LNCaP clone FGC (cell line): ENCODE measurements at regions not wholly inside any gene's neighbourhood (a gene's known extent, or its start where the extent isn't known, plus 50 kb on each side); places are given as distances from the start of the nearest gene placed in this dataset.

ENCODE experiments used
- DNase-seq: peaks from one replicate; pipeline ENCODE4 v3.0.0-alpha.2; 2011; ENCODE audit warnings: low read depth
- H3K4me3 ChIP-seq: 2 replicates; pipeline ENCODE4 v1.5.1; 2011; ENCODE audit warnings: mild to moderate bottlenecking, low read depth, low read length, control low read depth
- TF ChIP-seq, protein P1 (sequence below): IDR thresholded peaks from 2 replicates; pipeline ENCODE4 v1.5.1; 2012; ENCODE audit warnings: mild to moderate bottlenecking; ENCODE audit not compliant: control insufficient read depth, insufficient read depth; ENCODE audit errors: extremely low read depth

DNA sequence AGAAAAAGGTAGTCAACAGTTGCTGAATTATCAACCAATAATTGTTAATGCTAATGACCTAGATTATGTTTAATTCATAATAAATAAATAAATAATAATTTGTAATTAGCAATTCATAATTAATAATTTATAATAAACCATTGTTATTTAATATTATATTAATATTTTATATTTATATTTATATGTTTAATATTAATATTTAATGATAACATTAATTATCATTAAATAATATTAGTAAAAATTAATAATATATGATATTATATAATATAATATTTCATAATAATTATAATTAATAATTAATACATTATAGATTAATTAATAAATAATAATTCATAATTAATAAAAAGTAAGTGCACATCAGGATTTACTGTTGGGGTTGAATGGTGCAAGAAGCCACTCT is 389.4 kb upstream of the RGPD4 start:
- DNase-seq = no peak
- TF ChIP-seq, protein P1, sequence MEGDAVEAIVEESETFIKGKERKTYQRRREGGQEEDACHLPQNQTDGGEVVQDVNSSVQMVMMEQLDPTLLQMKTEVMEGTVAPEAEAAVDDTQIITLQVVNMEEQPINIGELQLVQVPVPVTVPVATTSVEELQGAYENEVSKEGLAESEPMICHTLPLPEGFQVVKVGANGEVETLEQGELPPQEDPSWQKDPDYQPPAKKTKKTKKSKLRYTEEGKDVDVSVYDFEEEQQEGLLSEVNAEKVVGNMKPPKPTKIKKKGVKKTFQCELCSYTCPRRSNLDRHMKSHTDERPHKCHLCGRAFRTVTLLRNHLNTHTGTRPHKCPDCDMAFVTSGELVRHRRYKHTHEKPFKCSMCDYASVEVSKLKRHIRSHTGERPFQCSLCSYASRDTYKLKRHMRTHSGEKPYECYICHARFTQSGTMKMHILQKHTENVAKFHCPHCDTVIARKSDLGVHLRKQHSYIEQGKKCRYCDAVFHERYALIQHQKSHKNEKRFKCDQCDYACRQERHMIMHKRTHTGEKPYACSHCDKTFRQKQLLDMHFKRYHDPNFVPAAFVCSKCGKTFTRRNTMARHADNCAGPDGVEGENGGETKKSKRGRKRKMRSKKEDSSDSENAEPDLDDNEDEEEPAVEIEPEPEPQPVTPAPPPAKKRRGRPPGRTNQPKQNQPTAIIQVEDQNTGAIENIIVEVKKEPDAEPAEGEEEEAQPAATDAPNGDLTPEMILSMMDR = no peak
- no peak overlapping the region for H3K4me3 ChIP-seq

DNA sequence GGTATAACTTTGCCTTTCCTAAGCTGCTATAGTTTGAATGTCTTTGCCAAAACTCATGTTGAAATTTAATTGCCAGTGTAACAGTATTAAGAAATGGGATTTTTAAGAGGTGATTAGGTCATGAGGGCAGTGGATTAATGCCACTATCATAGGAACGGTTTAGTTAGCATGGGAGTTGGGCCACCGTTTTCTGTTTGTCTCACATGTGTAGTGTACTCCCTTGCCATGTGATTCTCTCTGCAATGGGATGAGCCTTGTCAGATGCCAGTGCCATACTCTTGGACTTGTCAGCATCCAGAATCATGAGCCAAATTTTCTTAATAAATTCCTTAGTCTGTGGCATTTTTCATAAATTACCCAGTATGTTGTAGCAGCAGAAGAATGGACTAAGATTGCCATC is 388.9 kb upstream of the RGPD4 start:
- DNase-seq = no peak
- TF ChIP-seq, protein P1 = no peak
- H3K4me3 ChIP-seq = no peak overlapping the region

DNA sequence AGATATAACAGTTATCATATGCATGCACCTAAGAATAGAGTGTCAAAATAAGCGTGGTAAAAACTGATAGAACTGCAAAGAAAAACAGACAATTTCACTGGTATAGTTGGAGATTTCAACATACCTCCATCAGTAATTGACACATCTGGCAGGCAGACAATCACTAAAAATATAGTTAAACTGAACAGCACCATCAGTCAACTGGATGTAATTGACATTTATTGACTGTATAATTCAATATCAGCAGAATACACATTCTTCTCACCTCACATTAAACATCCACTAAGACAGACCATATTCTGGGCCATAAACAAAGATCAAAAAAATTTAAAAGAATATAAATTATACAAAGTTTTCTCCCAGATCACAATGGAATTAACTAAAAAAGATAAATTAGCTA is 378.5 kb upstream of the RGPD4 start:
- no peak for DNase-seq
- H3K4me3 ChIP-seq = no peak overlapping the region
- TF ChIP-seq, protein P1 = no peak

DNA sequence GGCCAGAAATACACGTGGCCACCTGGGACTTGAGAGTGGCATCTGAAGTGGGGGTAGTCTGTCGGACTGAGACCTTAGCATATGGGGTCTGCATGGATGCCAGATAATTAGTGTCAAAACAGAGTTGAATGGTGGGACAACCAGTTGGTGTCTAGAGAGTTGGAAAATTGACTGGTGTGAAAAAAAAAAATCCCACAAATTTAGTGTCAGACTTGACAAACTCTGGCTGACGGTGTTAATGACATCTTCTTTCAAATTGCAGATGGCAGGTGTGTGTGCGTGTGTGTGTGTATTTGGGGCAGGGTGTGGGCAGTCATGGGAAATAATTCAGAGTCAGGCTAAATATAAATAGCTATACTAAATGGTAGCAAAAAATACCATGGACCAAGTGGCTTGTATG is 365.4 kb upstream of the RGPD4 start:
- H3K4me3 ChIP-seq = no peak overlapping the region
- DNase-seq = no peak
- TF ChIP-seq, protein P1 = no peak

DNA sequence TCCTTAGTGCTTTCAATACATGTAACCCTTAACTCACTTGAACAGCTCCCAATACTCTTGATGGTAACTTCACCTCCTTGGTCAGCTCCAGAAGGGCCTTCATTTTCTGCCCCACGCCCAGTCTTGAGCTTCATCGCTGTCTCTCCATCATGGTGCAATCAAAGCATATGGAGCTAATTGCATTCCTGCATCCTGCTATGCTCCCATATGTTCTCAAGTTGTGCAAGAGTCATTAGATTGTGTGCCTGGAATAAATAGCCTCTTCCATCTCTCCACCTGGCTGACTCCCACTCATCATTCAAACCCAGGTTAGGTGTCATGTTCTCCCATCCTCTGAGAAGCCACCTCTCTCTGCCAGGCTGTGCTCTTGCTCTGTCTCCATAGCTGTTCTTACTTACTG is 364.5 kb upstream of the RGPD4 start:
- no peak for DNase-seq
- H3K4me3 ChIP-seq = no peak overlapping the region
- TF ChIP-seq, protein P1 = no peak

DNA sequence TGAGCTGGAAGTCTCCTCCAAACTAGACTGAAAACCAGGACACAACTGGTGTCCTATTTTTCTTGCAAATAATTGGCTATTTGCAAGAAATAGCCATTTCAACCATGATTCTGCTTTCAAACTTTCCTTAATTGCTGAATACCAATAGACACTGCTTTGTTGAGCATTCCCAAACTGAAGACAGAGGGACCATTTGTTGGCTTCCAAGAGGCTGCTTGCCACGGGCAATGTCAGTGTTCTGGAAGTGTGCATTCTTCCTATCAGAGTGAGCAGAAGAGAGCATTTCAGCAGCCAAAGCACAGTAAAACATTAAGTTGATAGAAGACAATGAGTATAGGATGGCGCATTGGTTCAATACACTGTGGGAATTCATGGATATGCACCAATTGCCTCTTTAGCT is 360.5 kb upstream of the RGPD4 start:
- no peak for DNase-seq
- H3K4me3 ChIP-seq = no peak overlapping the region
- TF ChIP-seq, protein P1 = no peak

DNA sequence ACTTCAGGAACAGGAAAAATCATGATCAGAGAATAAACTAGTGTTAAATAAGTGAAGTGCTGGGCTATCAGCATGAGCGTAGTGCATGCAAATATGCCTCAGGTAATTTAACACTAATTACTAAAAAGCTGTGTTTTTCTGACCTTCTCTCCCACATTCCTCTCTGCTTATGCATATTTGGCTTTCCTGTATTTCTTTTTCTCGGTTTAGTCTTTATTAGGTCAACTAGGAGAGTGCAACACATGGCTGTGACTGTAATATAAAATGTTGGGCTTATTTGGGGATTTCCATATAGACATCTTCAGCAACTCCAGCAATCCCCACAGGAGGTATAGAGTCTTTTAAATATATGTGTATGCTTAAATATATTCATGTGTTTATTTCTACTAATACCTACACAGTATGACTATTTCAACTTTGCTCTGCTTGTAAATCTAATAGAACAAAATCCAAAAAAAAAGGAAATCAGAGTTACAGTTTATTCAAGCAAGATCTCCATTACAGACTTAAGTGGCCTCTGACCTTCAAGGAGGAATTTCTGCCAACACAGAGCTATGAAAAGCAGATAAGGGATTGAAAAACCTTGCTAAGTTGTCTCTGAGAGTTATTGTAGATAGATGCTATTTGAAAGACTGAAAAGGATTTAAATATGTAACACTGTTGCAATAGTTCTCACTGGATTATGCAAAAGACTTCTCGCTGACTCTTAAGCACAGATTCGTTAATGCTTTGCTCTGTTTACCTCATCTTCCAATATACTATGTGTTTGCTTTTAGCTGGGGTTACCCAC is 359.5 kb upstream of the RGPD4 start:
- TF ChIP-seq, protein P1 = no peak
- DNase-seq = no peak
- H3K4me3 ChIP-seq = no peak overlapping the region
